NT2/D1 (cell line): ENCODE measurements at regions not wholly inside any gene's neighbourhood (a gene's known extent, or its start where the extent isn't known, plus 50 kb on each side); places are given as distances from the start of the nearest gene placed in this dataset.

ENCODE experiments used
- SUZ12 ChIP-seq: IDR thresholded peaks from 2 replicates; pipeline ENCODE4 v1.6.1; 2011; ENCODE audit not compliant: insufficient read length, insufficient read depth; ENCODE audit errors: extremely low read depth
- YY1 ChIP-seq: IDR thresholded peaks from 2 replicates; pipeline ENCODE4 v1.6.1; 2011; ENCODE audit not compliant: insufficient read length, insufficient read depth
- ZNF274 ChIP-seq: IDR thresholded peaks from 2 replicates; pipeline ENCODE4 v1.6.1; 2011; ENCODE audit warnings: mild to moderate bottlenecking, low read depth, low read length

DNA sequence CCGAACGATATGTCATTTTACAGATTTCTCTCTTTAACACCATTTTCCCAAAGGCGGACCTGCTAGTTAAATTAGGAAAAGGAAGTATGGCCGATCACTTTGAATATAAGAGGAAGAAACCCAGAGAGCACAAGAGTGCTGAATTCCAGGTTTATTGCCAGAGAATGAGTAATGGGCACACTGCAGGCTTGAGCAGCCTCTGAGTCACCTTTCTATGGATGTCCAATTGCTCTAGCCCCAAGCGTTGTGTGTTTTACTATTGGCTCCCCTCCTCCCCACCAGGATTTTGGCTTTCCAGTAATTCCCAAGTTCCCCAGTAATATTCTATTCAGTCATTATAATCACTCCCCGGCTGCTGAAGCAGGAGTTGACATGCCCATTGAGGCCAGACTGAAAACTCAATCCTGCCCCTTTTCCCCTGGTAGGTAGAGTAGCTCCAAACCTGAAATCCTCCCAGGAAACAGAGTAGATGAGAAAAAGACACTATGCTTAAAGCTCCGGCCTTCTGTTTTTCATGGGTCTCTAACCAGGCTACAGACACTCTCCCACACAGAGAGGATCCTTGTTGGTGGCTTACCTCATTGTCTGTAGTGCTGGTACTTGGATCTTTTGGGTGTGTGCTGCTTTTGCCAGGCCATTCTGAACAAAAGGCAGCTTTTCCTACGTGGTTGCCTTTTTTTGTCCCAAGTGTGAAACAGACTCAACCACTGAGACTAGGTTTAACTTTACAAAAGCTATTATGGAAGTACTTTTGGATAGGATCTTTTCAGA, 704.3 kb upstream of the FLRT2 start:
- TF ChIP-seq YY1 (no peak), ZNF274 (no peak), SUZ12 (no peak)
